ENCODE measurements at regions not wholly inside any gene's neighbourhood (a gene's known extent, or its start where the extent isn't known, plus 50 kb on each side); places are given as distances from the start of the nearest gene placed in this dataset.

- DNase-seq (ENCODE audit: low spot score), result no peak
- Histone ChIP-seq H3K4me1 (ENCODE audit: insufficient read depth, low read length, poor library complexity, severe bottlenecking) (no peaks in the 10 kb centered on the region), H4K20me1 (ENCODE audit: insufficient read depth, low read length) (no peaks in the 10 kb centered on the region), H3K79me2 (ENCODE audit: insufficient read depth, low read depth, low read length) (no peaks in the 10 kb centered on the region), H3K36me3 (ENCODE audit: insufficient read depth, low read length) (no peaks in the 10 kb centered on the region), H3K4me3 (ENCODE audit: low read depth, low read length, poor library complexity, severe bottlenecking) (no peak overlapping the region), H3K9me3 (ENCODE audit: low read length) (no peaks in the 10 kb centered on the region), H3K27ac (ENCODE audit: low read depth, low read length, poor library complexity, severe bottlenecking) (no peak overlapping the region), H3K9me2 (ENCODE audit: insufficient read depth, low read length) (no peaks in the 10 kb centered on the region), H2AFZ (ENCODE audit: low read length) (no peak overlapping the region), H3K4me2 (ENCODE audit: low read length) (no peak overlapping the region)
- no TSS peak for BruUV-seq (replicated peaks)
- CTCF ChIA-PET (ENCODE audit: unreplicated experiment), result no interaction called here
- POLR2A ChIA-PET, result interaction anchor here (0.5 kb wide), 1 partner anchor 488 kb away, joined by 5 read pairs; no protein-coding TSS in a partner anchor
- no peak for TF ChIP-seq EZH2phosphoT487 (IDR thresholded peaks at IDR 0.05; ENCODE audit: borderline replicate concordance, low read depth, low read length)
- TF ChIP-seq CTCF (conservative IDR thresholded peaks at IDR 0.05; ENCODE audit: low read length), result no peak
- intact Hi-C loops (cut with micrococcal nuclease; ENCODE audit: unreplicated experiment), result no loop called here
These were observed 263.6 kb downstream of the PTTG2 start for GRCh38 chr4:38223782-38224236.

- H4K20me1 ChIP-seq (ENCODE audit: insufficient read depth, low read length), result no peaks in the 10 kb centered on the region
- no peak overlapping the region for H3K27ac ChIP-seq (ENCODE audit: low read depth, low read length, poor library complexity, severe bottlenecking)
- H3K36me3 ChIP-seq (ENCODE audit: insufficient read depth, low read length), result no peaks in the 10 kb centered on the region
- H3K4me2 ChIP-seq (ENCODE audit: low read length), result no peak overlapping the region
- H3K4me3 ChIP-seq (ENCODE audit: low read depth, low read length, poor library complexity, severe bottlenecking), result no peak overlapping the region
- DNase-seq (ENCODE audit: low spot score), result no peak
- ChIA-PET CTCF (ENCODE audit: unreplicated experiment) (no interaction called here), POLR2A (interaction anchor here (0.6 kb wide), 1 partner anchor 26 kb away, joined by 4 read pairs; no protein-coding TSS in a partner anchor)
- H3K9me2 ChIP-seq (ENCODE audit: insufficient read depth, low read length), result no peaks in the 10 kb centered on the region
- H3K4me1 ChIP-seq (ENCODE audit: insufficient read depth, low read length, poor library complexity, severe bottlenecking), result no peaks in the 10 kb centered on the region
- intact Hi-C loops (cut with micrococcal nuclease; ENCODE audit: unreplicated experiment), result no loop called here
- TF ChIP-seq CTCF (conservative IDR thresholded peaks at IDR 0.05; ENCODE audit: low read length) (no peak), EZH2phosphoT487 (IDR thresholded peaks at IDR 0.05; ENCODE audit: borderline replicate concordance, low read depth, low read length) (no peak)
- no peaks in the 10 kb centered on the region for H3K79me2 ChIP-seq (ENCODE audit: insufficient read depth, low read depth, low read length)
- BruUV-seq (replicated peaks), result no TSS peak
- no peak overlapping the region for H2AFZ ChIP-seq (ENCODE audit: low read length)
- H3K9me3 ChIP-seq (ENCODE audit: low read length), result no peaks in the 10 kb centered on the region
These were observed 264.7 kb downstream of the PTTG2 start for GRCh38 chr4:38224850-38225249.

- Histone ChIP-seq H3K4me1 (ENCODE audit: insufficient read depth, low read length, poor library complexity, severe bottlenecking) (no peaks in the 10 kb centered on the region), H3K27ac (ENCODE audit: low read depth, low read length, poor library complexity, severe bottlenecking) (no peak overlapping the region), H3K36me3 (ENCODE audit: insufficient read depth, low read length) (no peaks in the 10 kb centered on the region), H3K9me2 (ENCODE audit: insufficient read depth, low read length) (no peaks in the 10 kb centered on the region), H3K4me2 (ENCODE audit: low read length) (no peak overlapping the region), H3K4me3 (ENCODE audit: low read depth, low read length, poor library complexity, severe bottlenecking) (no peak overlapping the region), H2AFZ (ENCODE audit: low read length) (no peak overlapping the region), H4K20me1 (ENCODE audit: insufficient read depth, low read length) (no peaks in the 10 kb centered on the region), H3K79me2 (ENCODE audit: insufficient read depth, low read depth, low read length) (no peaks in the 10 kb centered on the region), H3K9me3 (ENCODE audit: low read length) (no peaks in the 10 kb centered on the region)
- no peak for DNase-seq (ENCODE audit: low spot score)
- intact Hi-C loops (cut with micrococcal nuclease; ENCODE audit: unreplicated experiment), result no loop called here
- TF ChIP-seq CTCF (conservative IDR thresholded peaks at IDR 0.05; ENCODE audit: low read length) (no peak), EZH2phosphoT487 (IDR thresholded peaks at IDR 0.05; ENCODE audit: borderline replicate concordance, low read depth, low read length) (no peak)
- no TSS peak for BruUV-seq (replicated peaks)
- ChIA-PET CTCF (ENCODE audit: unreplicated experiment) (no interaction called here), POLR2A (no interaction called here)
These were observed 266.0 kb downstream of the PTTG2 start for GRCh38 chr4:38226170-38226569.

Data from OCI-LY7 (cell line).